ENCODE measurements at regions not wholly inside any gene's neighbourhood (a gene's known extent, or its start where the extent isn't known, plus 50 kb on each side); places are given as distances from the start of the nearest gene placed in this dataset.

DNA sequence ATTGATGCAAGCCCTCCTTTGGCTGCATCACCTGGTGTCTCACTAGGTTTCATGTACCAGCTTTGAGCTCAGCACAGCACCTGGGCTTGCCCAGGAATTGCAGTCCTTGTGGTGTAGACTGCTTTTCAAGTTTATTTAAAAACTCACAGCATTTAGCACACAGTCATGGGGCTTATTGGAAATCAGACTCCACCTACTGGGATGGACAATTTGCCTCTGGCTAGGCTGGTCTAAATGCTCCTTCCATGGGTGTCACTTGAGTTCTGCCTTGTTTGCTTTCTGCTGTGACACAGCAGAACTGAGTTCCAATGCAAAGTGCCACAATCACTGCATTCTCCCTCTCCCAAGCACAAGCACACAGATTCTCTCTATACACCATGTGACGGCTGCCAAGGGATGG, 453.3 kb downstream of the GABRG2 start:
- Histone ChIP-seq H3K4me1 (ENCODE audit: control insufficient read depth, insufficient read depth, low read length, poor library complexity, severe bottlenecking) (no peaks in the 10 kb centered on the region), H3K27me3 (ENCODE audit: control insufficient read depth, insufficient read depth, low read length) (no peaks in the 10 kb centered on the region), H3K9me3 (ENCODE audit: control insufficient read depth in 2 of 2, low read length in 2 of 2) (peaks cover 0 to 6% of the 10 kb centered on the region in 2 experiments), H3K4me3 (ENCODE audit: low read depth, low read length) (no peak overlapping the region), H3K27ac (ENCODE audit: insufficient read depth, low read length, poor library complexity, severe bottlenecking) (no peak overlapping the region), H3K36me3 (ENCODE audit: control insufficient read depth, insufficient read depth, low read length) (no peaks in the 10 kb centered on the region)
- no peak overlapping the region for H3K4me3 Mint-ChIP-seq
- no peaks in the 10 kb centered on the region for H3K4me1 Mint-ChIP-seq
- DNase-seq (no peak), ATAC-seq (ENCODE audit: low read depth in 2 of 2) (no peak)
- H3K9me3 Mint-ChIP-seq: peaks cover 0 to 35% (median 18%) of the 10 kb centered on the region in 7 donors
- no peaks in the 10 kb centered on the region for H3K36me3 Mint-ChIP-seq
- no peak overlapping the region for H3K27ac Mint-ChIP-seq
- no peaks in the 10 kb centered on the region for H3K27me3 Mint-ChIP-seq

DNA sequence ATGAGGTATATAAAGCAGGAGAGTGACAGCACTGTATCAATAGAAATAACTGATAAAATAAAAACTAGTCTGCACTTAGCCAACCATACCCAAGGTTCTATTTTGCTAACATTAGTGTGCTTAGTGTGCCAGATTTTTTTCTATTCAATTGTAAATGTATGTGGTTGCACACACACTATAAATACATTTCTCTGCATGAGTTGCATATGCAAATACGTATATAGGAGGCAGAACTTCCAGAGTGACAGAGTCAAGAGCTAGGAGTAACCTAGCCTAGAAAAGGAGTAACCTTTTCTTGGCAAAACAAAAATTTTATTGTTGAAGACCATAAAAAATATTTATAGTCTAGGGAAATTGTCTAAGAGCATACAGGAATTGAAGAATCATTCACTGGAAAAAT, 461.6 kb downstream of the GABRG2 start:
- H3K36me3 Mint-ChIP-seq: no peaks in the 10 kb centered on the region
- Histone ChIP-seq H3K36me3 (ENCODE audit: control insufficient read depth, insufficient read depth, low read length) (no peaks in the 10 kb centered on the region), H3K27ac (ENCODE audit: insufficient read depth, low read length, poor library complexity, severe bottlenecking) (no peak overlapping the region), H3K27me3 (ENCODE audit: control insufficient read depth, insufficient read depth, low read length) (no peaks in the 10 kb centered on the region), H3K4me1 (ENCODE audit: control insufficient read depth, insufficient read depth, low read length, poor library complexity, severe bottlenecking) (no peaks in the 10 kb centered on the region), H3K9me3 (ENCODE audit: control insufficient read depth in 2 of 2, low read length in 2 of 2) (peaks cover 0 to 6% of the 10 kb centered on the region in 2 experiments), H3K4me3 (ENCODE audit: low read depth, low read length) (no peak overlapping the region)
- ATAC-seq (ENCODE audit: low read depth in 2 of 2) (no peak), DNase-seq (no peak)
- no peaks in the 10 kb centered on the region for H3K27me3 Mint-ChIP-seq
- H3K9me3 Mint-ChIP-seq: peaks cover 0 to 15% (median 9%) of the 10 kb centered on the region in 7 donors
- no peaks in the 10 kb centered on the region for H3K4me1 Mint-ChIP-seq
- H3K4me3 Mint-ChIP-seq: no peak overlapping the region
- no peak overlapping the region for H3K27ac Mint-ChIP-seq

GRCh38 chr5:162529886-162530285, 462.3 kb downstream of the GABRG2 start:
- H3K36me3 ChIP-seq (ENCODE audit: control insufficient read depth, insufficient read depth, low read length): no peaks in the 10 kb centered on the region
- H3K9me3 ChIP-seq (ENCODE audit: control insufficient read depth in 2 of 2, low read length in 2 of 2): peaks cover 0 to 1% of the 10 kb centered on the region in 2 experiments
- DNase-seq: no peak
- Mint-ChIP-seq H3K27ac (no peak overlapping the region), H3K9me3 (peaks cover 0 to 10% (median 5%) of the 10 kb centered on the region in 7 donors), H3K4me1 (no peaks in the 10 kb centered on the region), H3K27me3 (no peaks in the 10 kb centered on the region), H3K36me3 (no peaks in the 10 kb centered on the region), H3K4me3 (no peak overlapping the region)
- H3K4me1 ChIP-seq (ENCODE audit: control insufficient read depth, insufficient read depth, low read length, poor library complexity, severe bottlenecking): no peaks in the 10 kb centered on the region
- H3K4me3 ChIP-seq (ENCODE audit: low read depth, low read length): no peak overlapping the region
- H3K27me3 ChIP-seq (ENCODE audit: control insufficient read depth, insufficient read depth, low read length): no peaks in the 10 kb centered on the region
- no peak overlapping the region for H3K27ac ChIP-seq (ENCODE audit: insufficient read depth, low read length, poor library complexity, severe bottlenecking)
- ATAC-seq (ENCODE audit: low read depth in 2 of 2): no peak

- no peaks in the 10 kb centered on the region for H3K4me1 Mint-ChIP-seq
- no peak overlapping the region for H3K27ac ChIP-seq (ENCODE audit: insufficient read depth, low read length, poor library complexity, severe bottlenecking)
These were observed 475.9 kb downstream of the GABRG2 start for GRCh38 chr5:162543437-162543836.

GRCh38 chr5:162544905-162545304, 477.3 kb downstream of the GABRG2 start:
- Histone ChIP-seq H3K4me3 (ENCODE audit: low read depth, low read length) (no peak overlapping the region), H3K9me3 (ENCODE audit: control insufficient read depth in 2 of 2, low read length in 2 of 2) (no peaks in the 10 kb centered on the region), H3K4me1 (ENCODE audit: control insufficient read depth, insufficient read depth, low read length, poor library complexity, severe bottlenecking) (no peaks in the 10 kb centered on the region), H3K27me3 (ENCODE audit: control insufficient read depth, insufficient read depth, low read length) (no peaks in the 10 kb centered on the region), H3K27ac (ENCODE audit: insufficient read depth, low read length, poor library complexity, severe bottlenecking) (no peak overlapping the region), H3K36me3 (ENCODE audit: control insufficient read depth, insufficient read depth, low read length) (no peaks in the 10 kb centered on the region)
- no peaks in the 10 kb centered on the region for H3K4me1 Mint-ChIP-seq
- H3K9me3 Mint-ChIP-seq: peaks cover 0 to 15% (median 5%) of the 10 kb centered on the region in 7 donors
- no peaks in the 10 kb centered on the region for H3K36me3 Mint-ChIP-seq
- ATAC-seq (ENCODE audit: low read depth in 2 of 2) (no peak), DNase-seq (no peak)
- H3K4me3 Mint-ChIP-seq: no peak overlapping the region
- no peak overlapping the region for H3K27ac Mint-ChIP-seq
- H3K27me3 Mint-ChIP-seq: no peaks in the 10 kb centered on the region

More at GRCh38 chr5:162543437-162543836, 475.9 kb downstream of the GABRG2 start:
- Histone ChIP-seq H3K4me3 (ENCODE audit: low read depth, low read length) (no peak overlapping the region), H3K4me1 (ENCODE audit: control insufficient read depth, insufficient read depth, low read length, poor library complexity, severe bottlenecking) (no peaks in the 10 kb centered on the region), H3K27me3 (ENCODE audit: control insufficient read depth, insufficient read depth, low read length) (no peaks in the 10 kb centered on the region), H3K36me3 (ENCODE audit: control insufficient read depth, insufficient read depth, low read length) (no peaks in the 10 kb centered on the region), H3K9me3 (ENCODE audit: control insufficient read depth in 2 of 2, low read length in 2 of 2) (no peaks in the 10 kb centered on the region)
- ATAC-seq (ENCODE audit: low read depth in 2 of 2) (no peak), DNase-seq (no peak)
- no peaks in the 10 kb centered on the region for H3K36me3 Mint-ChIP-seq
- H3K27ac Mint-ChIP-seq: no peak overlapping the region
- H3K9me3 Mint-ChIP-seq: peaks cover 0 to 7% (median 3%) of the 10 kb centered on the region in 7 donors
- H3K4me3 Mint-ChIP-seq: no peak overlapping the region
- no peaks in the 10 kb centered on the region for H3K27me3 Mint-ChIP-seq

DNA sequence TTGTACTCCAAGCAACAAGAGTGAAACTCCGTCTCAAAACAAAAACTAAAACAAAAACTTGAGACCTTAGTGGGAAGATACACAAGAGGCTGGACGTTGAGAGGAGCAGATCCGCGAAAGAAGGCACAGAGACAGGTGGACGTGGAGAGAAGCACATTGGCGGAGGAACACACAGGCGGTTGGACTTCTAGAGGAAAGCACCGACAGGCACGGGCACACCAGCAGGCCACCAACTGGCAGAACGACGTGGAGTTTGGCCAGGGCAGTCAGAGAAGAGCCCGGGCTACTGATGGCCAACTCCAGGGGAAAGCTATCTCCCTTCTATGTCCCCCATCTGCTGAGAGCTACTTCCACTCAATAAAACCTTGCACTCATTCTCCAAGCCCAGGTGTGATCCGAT, 482.7 kb downstream of the GABRG2 start:
- H3K27me3 ChIP-seq (ENCODE audit: control insufficient read depth, insufficient read depth, low read length): no peaks in the 10 kb centered on the region
- Mint-ChIP-seq H3K4me3 (no peak overlapping the region), H3K27ac (no peak overlapping the region), H3K36me3 (no peaks in the 10 kb centered on the region), H3K4me1 (no peaks in the 10 kb centered on the region), H3K27me3 (no peaks in the 10 kb centered on the region), H3K9me3 (peaks cover 0 to 19% (median 6%) of the 10 kb centered on the region in 7 donors)
- H3K4me1 ChIP-seq (ENCODE audit: control insufficient read depth, insufficient read depth, low read length, poor library complexity, severe bottlenecking): no peaks in the 10 kb centered on the region
- H3K27ac ChIP-seq (ENCODE audit: insufficient read depth, low read length, poor library complexity, severe bottlenecking): no peak overlapping the region
- no peak for ATAC-seq (ENCODE audit: low read depth in 2 of 2)
- DNase-seq: no peak
- H3K4me3 ChIP-seq (ENCODE audit: low read depth, low read length): no peak overlapping the region
- no peaks in the 10 kb centered on the region for H3K36me3 ChIP-seq (ENCODE audit: control insufficient read depth, insufficient read depth, low read length)
- H3K9me3 ChIP-seq (ENCODE audit: control insufficient read depth in 2 of 2, low read length in 2 of 2): peaks cover 0 to 4% of the 10 kb centered on the region in 2 experiments

DNA sequence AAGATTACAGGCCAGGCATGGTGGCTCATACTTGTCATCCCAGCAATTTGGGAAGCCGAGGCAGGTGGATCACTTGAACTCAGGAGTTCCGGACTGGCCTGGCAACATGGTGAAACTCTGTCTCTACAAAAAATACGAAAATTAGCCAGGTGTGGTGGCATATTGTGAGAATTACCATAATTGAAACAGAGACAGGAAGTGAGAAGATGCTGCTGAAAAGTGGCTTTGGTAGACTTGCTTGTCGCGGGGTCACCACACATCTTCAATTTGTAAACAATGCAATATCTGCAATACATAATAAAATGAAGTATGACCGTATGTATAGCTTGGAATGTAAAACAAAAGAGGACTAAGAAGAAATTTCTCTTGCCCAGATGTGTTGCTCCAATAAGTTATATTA, 490.5 kb downstream of the GABRG2 start:
- no peaks in the 10 kb centered on the region for H3K27me3 ChIP-seq (ENCODE audit: control insufficient read depth, insufficient read depth, low read length)
- no peaks in the 10 kb centered on the region for H3K4me1 Mint-ChIP-seq
- H3K36me3 ChIP-seq (ENCODE audit: control insufficient read depth, insufficient read depth, low read length): no peaks in the 10 kb centered on the region
- no peak overlapping the region for H3K4me3 Mint-ChIP-seq
- H3K9me3 ChIP-seq (ENCODE audit: control insufficient read depth in 2 of 2, low read length in 2 of 2): peaks cover 0 to 2% of the 10 kb centered on the region in 2 experiments
- H3K4me3 ChIP-seq (ENCODE audit: low read depth, low read length): no peak overlapping the region
- ATAC-seq (ENCODE audit: low read depth in 2 of 2): no peak
- no peaks in the 10 kb centered on the region for H3K27me3 Mint-ChIP-seq
- H3K27ac ChIP-seq (ENCODE audit: insufficient read depth, low read length, poor library complexity, severe bottlenecking): no peak overlapping the region
- DNase-seq: no peak
- no peaks in the 10 kb centered on the region for H3K36me3 Mint-ChIP-seq
- no peaks in the 10 kb centered on the region for H3K4me1 ChIP-seq (ENCODE audit: control insufficient read depth, insufficient read depth, low read length, poor library complexity, severe bottlenecking)
- H3K9me3 Mint-ChIP-seq: peaks cover 0 to 13% (median 3%) of the 10 kb centered on the region in 7 donors
- no peak overlapping the region for H3K27ac Mint-ChIP-seq

DNA sequence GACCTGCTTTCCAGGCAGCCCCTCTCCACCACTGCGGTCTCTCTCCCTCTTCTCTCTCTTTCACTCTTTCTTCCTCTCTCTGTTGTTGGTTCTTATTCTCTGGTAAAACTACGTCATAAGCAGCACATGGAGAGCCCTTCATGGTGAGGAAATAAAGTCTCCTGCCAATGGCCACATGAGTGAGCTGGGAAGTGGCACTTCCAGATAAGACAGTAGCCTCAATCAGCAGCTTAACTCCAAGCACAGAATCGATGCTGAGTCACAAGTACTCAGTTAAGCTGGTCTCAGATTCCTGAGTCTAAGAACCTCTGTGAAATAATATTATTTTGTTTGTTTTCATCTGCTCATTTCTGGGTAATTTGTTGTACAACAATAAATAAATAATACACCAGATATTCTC, 500.1 kb downstream of the GABRG2 start:
- no peak for ATAC-seq (ENCODE audit: low read depth in 2 of 2)
- no peaks in the 10 kb centered on the region for H3K27me3 Mint-ChIP-seq
- no peaks in the 10 kb centered on the region for H3K4me1 Mint-ChIP-seq
- no peak for DNase-seq
- Histone ChIP-seq H3K27ac (ENCODE audit: insufficient read depth, low read length, poor library complexity, severe bottlenecking) (no peak overlapping the region), H3K36me3 (ENCODE audit: control insufficient read depth, insufficient read depth, low read length) (no peaks in the 10 kb centered on the region), H3K4me3 (ENCODE audit: low read depth, low read length) (no peak overlapping the region), H3K4me1 (ENCODE audit: control insufficient read depth, insufficient read depth, low read length, poor library complexity, severe bottlenecking) (no peaks in the 10 kb centered on the region), H3K27me3 (ENCODE audit: control insufficient read depth, insufficient read depth, low read length) (no peaks in the 10 kb centered on the region), H3K9me3 (ENCODE audit: control insufficient read depth in 2 of 2, low read length in 2 of 2) (no peaks in the 10 kb centered on the region)
- H3K36me3 Mint-ChIP-seq: no peaks in the 10 kb centered on the region
- H3K27ac Mint-ChIP-seq: no peak overlapping the region
- H3K4me3 Mint-ChIP-seq: no peak overlapping the region
- H3K9me3 Mint-ChIP-seq: peaks cover 2 to 10% (median 4%) of the 10 kb centered on the region in 7 donors

Data from CD4-positive, CD25-positive, alpha-beta regulatory T cell (primary cell).